ENCODE measurements at regions not wholly inside any gene's neighbourhood (a gene's known extent, or its start where the extent isn't known, plus 50 kb on each side); places are given as distances from the start of the nearest gene placed in this dataset.

- no peak overlapping the region for H3K27ac ChIP-seq
- no peaks in the 10 kb centered on the region for H3K9me3 ChIP-seq
- no peak for DNase-seq
- TF ChIP-seq CTCF (IDR thresholded peaks at IDR 0.05 in 8 of 11, conservative IDR thresholded peaks at IDR 0.05 in 3 of 11) (no peak), POLR2AphosphoS5 (IDR thresholded peaks at IDR 0.05) (no peak), POLR2A (IDR thresholded peaks at IDR 0.05) (no peak)
- no peaks in the 10 kb centered on the region for H3K27me3 ChIP-seq (replicated peaks in 1 of 7)
- intact Hi-C loops (cut with DNase I; ENCODE audit: low total_unique reads): no loop called here
- H3K4me1 ChIP-seq: no peaks in the 10 kb centered on the region
- WGBS, 5 donors: 72 to 93% (median 84%) methylated on average over 10 of the region's 10 CpGs
- no peaks in the 10 kb centered on the region for H3K36me3 ChIP-seq
- H3K4me3 ChIP-seq: no peak overlapping the region
Measured at GRCh38 chr18:63065172-63065571, 254.4 kb downstream of the BCL2 start.

- no peaks in the 10 kb centered on the region for H3K4me1 ChIP-seq
- intact Hi-C loops (cut with DNase I; ENCODE audit: low total_unique reads): no loop called here
- no peak overlapping the region for H3K27ac ChIP-seq
- no peaks in the 10 kb centered on the region for H3K27me3 ChIP-seq (replicated peaks in 1 of 7)
- no peaks in the 10 kb centered on the region for H3K36me3 ChIP-seq
- TF ChIP-seq POLR2AphosphoS5 (IDR thresholded peaks at IDR 0.05): no peak
- no peak for TF ChIP-seq CTCF (IDR thresholded peaks at IDR 0.05 in 8 of 11, conservative IDR thresholded peaks at IDR 0.05 in 3 of 11)
- no peak for TF ChIP-seq POLR2A (IDR thresholded peaks at IDR 0.05)
- H3K4me3 ChIP-seq: no peak overlapping the region
- DNase-seq: no peak
- H3K9me3 ChIP-seq: no peaks in the 10 kb centered on the region
- 78 to 94% (median 85%) methylated on average over 10 of the region's 10 CpGs for WGBS, 5 donors
Measured at GRCh38 chr18:63063171-63063570, 256.4 kb downstream of the BCL2 start.

GRCh38 chr18:63062246-63062645, 257.3 kb downstream of the BCL2 start:
- TF ChIP-seq CTCF (IDR thresholded peaks at IDR 0.05 in 8 of 11, conservative IDR thresholded peaks at IDR 0.05 in 3 of 11) (no peak), POLR2A (IDR thresholded peaks at IDR 0.05) (no peak), POLR2AphosphoS5 (IDR thresholded peaks at IDR 0.05) (no peak)
- Histone ChIP-seq H3K36me3 (no peaks in the 10 kb centered on the region), H3K4me1 (no peaks in the 10 kb centered on the region), H3K9me3 (no peaks in the 10 kb centered on the region), H3K27me3 (replicated peaks in 1 of 7) (no peaks in the 10 kb centered on the region), H3K27ac (no peak overlapping the region), H3K4me3 (no peak overlapping the region)
- intact Hi-C loops (cut with DNase I; ENCODE audit: low total_unique reads): no loop called here
- 74 to 89% (median 78%) methylated on average over 4 of the region's 4 CpGs for WGBS, 5 donors
- no peak for DNase-seq

GRCh38 chr18:63061303-63061702, 258.3 kb downstream of the BCL2 start:
- Histone ChIP-seq H3K27ac (no peak overlapping the region), H3K27me3 (replicated peaks in 1 of 7) (no peaks in the 10 kb centered on the region), H3K4me1 (no peaks in the 10 kb centered on the region), H3K36me3 (no peaks in the 10 kb centered on the region), H3K9me3 (no peaks in the 10 kb centered on the region), H3K4me3 (no peak overlapping the region)
- no peak for DNase-seq
- WGBS, 5 donors: 82 to 90% (median 89%) methylated on average over 6 of the region's 6 CpGs
- intact Hi-C loops (cut with DNase I; ENCODE audit: low total_unique reads): no loop called here
- no peak for TF ChIP-seq POLR2AphosphoS5 (IDR thresholded peaks at IDR 0.05)
- TF ChIP-seq CTCF (IDR thresholded peaks at IDR 0.05 in 8 of 11, conservative IDR thresholded peaks at IDR 0.05 in 3 of 11): no peak
- TF ChIP-seq POLR2A (IDR thresholded peaks at IDR 0.05): no peak

Data from spleen (tissue), 11 donors.